HG03039 (cell line): ENCODE measurements at regions not wholly inside any gene's neighbourhood (a gene's known extent, or its start where the extent isn't known, plus 50 kb on each side); places are given as distances from the start of the nearest gene placed in this dataset.

Experiments used
- ATAC-seq: cut with Tn5 transposase; IDR thresholded peaks from one replicate; pipeline ENCODE4 v1.9.1; 2021; ENCODE audit warnings: mild to moderate bottlenecking, moderate library complexity; ENCODE audit not compliant: unreplicated experiment

- no peak for ATAC-seq
These were observed 183.7 kb downstream of the RGS3 start for GRCh38 chr9:113646946-113647914.

GRCh38 chr9:113648048-113648447 lies 184.5 kb downstream of the RGS3 start:
- ATAC-seq, result no peak

DNA sequence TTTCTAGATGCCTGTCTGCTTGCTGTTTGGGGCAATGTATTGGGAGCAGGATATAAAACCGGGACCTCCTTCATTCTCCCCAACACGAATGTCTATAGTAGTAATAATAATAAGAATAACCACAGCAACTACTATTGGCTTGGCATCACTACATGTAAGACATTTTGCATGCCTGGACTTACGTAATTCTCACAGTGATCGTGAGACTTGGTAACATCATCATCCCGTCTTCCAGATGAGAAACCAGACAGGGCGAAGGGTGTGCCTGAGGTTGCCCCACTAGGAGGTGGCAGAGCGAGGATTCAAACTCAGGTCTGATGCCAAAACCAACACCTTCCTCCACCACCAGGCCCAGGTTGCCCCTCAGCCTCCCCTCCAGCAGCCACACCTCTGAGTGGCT lies 185.1 kb downstream of the RGS3 start:
- no peak for ATAC-seq

DNA sequence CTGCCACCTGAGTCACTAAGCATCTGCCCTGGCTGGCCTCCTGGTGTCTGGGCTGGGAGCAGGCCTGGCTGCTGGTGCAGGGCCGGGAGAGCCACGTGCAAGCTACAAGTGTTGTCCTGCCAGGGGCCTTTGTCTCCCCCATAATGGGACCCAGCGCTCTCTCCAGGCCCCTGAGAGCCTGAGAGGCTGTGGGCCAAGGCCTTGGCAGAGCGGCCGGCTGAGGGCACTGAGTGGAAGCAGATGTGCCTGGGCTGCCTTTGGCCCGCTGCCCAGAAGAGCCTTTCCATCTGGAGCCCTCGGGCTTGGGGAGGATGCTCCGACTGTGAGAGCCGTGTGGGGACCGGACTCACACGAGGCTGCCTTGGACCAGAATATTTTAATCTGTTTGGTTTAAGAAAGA lies 185.5 kb downstream of the RGS3 start:
- ATAC-seq, result no peak

DNA sequence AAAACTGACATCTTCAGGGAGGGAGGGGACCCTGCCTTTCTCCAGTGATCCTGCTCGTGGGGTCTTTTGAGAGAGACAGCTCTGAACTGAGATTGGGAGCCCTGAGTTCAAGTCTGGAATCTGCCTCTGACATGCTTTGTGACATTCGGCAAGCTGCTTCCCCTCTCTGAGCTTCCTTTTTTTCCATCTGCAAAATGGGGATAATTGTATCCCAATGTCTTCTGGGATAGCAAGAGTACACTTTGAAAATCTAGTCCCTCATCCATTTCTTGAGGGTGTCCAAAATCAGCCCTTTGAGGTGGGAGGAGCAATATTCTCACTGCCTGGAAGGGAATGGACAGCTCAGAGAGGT lies 186.3 kb downstream of the RGS3 start:
- ATAC-seq, result no peak

DNA sequence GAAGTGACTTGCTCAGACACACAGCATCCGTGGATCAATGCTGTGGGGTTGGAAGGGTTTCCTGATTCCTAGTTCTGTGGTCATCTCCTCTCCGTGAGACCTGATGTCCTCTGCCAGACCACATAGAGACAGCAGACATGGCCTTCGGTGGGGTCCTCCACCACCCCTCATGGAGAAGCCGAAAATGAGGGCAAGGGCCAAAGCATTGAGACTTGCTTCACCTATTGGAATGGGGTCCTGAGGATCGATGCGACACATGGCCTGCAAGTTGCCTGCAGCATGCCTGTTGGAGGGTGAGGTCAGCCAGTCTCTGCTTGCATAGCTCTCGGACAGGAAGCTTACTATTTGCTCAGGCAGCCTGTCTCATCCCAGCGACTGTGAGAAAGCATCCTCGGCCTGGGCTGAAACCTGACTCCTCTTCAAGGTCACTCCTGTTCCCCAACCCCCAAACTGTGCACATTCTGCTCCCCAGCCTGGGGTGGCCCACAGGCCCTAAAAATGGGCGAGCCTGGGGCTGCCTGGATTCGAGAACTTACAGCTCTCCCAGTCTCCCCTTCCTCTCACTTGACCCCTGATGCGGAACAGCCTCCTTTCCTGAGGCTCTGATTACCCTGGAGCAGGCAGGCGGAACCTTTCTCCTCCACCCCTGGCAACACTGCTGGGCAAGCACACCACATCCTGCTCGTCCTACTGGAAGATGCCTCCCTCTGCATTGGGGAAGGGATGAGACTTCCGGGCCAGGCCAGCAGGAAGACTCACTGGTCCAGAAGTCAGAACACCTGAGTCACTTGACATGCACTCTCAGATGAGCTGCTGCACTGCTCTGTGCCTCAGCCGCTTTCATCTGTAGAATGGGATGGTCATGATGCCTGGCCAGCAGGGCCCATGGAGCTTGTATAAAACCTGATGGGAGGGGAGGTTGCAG lies 186.9 kb downstream of the RGS3 start:
- no peak for ATAC-seq

DNA sequence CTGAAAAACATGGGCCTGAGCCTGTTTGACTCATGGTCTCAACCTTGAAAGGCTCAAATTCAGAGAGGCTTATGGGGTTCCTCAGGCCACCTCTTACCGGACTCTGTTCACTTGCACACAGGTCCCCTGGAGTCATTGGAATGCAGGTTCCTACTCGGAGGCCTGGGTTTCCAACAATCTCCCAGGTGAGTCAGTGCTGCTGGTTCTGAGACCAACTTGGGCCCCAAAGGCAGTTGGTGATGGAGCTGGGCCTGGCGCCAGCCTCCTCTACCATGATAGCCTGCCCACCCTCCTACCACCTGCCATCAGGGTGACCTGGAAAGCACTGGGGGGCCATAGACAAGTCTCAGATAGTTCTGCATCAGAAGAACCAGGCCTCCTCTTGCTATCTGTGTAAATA lies 188.4 kb downstream of the RGS3 start:
- no peak for ATAC-seq

GRCh38 chr9:113652355-113653152 lies 189.0 kb downstream of the RGS3 start:
- ATAC-seq, result no peak

- no peak for ATAC-seq
These were observed 190.4 kb downstream of the RGS3 start for GRCh38 chr9:113653746-113654604.

DNA sequence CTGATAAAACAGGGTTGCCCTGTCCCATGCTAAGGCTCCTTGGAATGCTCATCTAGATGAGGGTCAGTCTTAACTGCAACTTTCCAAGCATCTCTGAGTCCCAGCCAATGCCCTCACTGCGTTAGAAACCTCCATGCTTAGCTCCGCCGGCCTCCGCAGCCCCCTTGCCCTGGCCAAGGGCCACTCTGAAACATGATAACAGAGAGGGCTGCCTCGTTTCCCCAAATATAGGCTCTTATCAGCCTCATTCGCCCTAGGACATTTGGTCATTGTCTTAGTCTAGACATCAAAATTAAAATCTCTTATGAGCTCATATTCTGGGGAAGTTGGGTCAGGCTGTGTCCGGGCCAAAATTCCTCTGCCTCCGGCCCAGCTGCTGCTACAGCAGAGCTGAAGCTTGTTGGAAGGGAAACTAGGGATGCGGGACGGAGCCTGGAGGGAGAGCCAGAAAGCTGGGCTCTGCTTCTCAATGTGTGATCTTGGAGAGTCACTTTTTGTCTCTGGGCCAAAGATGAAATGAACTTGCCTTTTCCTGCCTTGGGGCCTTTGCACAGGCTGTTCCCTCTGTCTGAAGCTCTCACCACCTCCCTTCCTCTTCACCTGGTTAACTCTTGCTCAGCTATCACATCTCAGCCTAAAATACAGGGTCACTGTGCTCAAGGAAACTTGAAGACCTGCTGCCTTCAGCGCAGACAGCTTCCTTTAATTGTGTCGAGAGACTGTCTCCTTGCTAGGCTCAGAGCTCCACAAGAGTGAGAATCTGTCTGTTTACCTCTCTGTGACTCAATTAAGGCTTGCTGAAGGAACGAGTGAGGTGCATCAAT lies 191.3 kb downstream of the RGS3 start:
- ATAC-seq, result no peak

GRCh38 chr9:113656771-113657670 lies 193.5 kb downstream of the RGS3 start:
- no peak for ATAC-seq

DNA sequence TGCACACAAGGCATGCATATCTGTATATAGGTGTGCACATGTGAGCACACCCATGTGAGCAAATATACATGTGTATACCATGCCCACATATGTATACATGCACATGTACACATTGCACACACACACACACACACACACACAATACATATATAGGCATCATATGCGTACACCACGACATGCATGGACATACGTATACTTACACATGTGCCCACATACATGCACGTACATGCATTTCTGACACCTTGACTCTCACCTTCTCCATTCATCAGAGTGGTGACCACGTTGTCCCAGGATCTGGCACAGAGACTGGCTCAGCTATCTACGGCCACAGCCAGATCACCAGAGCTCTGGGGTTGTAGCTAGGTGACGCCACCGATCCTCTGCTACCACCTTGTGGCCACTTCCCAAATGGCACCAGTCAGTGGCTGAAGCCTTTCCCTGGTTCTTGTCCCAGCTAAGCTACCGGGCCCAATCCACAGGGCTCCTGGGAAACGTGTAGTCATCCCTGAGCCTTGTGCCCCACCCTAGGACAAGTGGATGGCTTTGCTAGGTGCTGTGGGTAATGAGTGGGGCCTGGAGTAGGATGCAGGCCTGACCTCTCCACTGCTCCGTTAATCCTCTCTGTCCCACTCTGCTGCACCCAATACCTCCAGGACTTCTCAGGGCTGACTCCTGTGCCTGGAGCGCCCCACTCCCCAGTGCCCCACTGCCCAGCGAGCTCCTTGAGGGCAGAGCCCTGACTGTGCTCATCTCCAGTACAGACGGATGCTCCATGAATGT lies 194.4 kb downstream of the RGS3 start:
- peak; percentile 56 for ATAC-seq

GRCh38 chr9:113658545-113658895 lies 195.0 kb downstream of the RGS3 start:
- ATAC-seq, result no peak

- ATAC-seq, result no peak
These were observed 195.5 kb downstream of the RGS3 start for GRCh38 chr9:113659039-113659438.

DNA sequence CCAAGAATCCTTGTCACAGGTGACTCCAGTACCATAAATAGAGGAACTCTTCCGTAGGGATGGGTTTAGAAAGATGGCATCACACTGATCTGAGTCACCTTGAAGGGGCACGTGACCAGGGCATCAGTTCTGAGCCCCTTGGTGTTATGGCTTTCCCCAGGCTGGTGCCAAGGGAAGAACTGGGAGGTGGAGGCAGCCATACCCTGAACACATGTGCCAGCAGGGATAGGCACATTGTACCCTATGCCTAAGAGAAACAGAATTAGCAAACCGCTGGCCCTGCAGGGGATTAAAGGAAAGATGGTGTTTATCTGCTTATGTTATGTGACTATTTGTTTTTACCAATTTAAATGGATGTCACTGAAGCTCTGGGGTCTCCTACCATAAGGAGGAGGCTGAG lies 196.2 kb downstream of the RGS3 start:
- ATAC-seq, result no peak

GRCh38 chr9:113660196-113660595 lies 196.7 kb downstream of the RGS3 start:
- ATAC-seq, result no peak

GRCh38 chr9:113661074-113661473 lies 197.5 kb downstream of the RGS3 start:
- no peak for ATAC-seq
